UCSD-AML1 (cell line): ENCODE measurements at regions not wholly inside any gene's neighbourhood (a gene's known extent, or its start where the extent isn't known, plus 50 kb on each side); places are given as distances from the start of the nearest gene placed in this dataset.

ENCODE experiments used
- DNase-seq: peaks from one replicate; lab custom pipeline; 2025; ENCODE audit not compliant: unreplicated experiment; lab: John Stamatoyannopoulos, UW

DNA sequence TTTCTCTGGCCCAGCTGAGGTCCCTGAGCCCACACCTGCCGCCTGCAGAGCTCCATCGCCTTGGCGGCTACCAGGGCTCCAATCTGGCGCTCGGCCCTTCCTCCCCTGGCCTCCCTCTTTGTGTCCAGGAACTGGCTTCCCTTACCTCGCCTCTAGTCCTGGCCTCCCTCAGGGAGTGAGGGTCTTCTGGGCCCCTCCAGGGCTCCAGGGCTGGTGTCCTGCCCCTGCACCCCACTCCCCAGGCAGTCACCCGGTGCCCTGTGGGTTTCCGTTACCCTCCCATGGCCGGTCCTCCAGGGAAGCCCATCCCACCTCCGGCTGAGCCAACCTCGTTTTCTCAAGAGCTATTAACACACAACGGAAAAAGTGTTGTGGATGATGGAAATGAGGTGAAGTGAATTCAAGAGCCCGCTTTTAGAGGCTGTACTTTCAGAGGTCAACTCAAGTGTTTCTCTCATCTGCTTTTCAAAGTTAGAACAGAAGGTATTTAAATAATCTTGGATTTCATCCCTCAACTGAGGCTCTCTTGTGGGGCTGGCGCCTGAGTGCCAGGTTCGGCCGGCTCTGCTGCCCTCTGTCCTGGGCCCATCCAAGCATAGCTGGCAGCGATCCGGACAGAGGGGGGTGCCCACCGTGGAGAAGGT, 131.9 kb downstream of the ASB1 start:
- DNase-seq = no peak

DNA sequence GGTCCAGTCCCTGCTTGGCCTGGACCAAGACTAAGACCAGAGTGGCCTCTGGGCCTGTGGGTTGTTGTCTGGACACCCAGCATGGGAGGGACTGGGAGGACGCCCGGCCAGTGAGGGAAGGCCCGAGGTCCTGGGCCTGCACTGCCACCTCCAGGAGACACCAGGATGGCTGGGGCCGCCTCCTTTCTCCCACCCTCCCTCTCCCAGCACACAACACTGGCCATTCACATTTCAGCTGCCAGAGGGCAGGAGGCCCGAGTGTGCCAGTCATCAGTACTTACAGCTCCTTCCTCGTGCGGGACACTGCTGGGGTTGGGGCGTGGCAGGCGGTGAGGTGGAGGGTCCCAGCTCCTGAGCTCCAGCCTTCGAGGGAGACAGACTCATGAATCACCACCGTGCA, 133.5 kb downstream of the ASB1 start:
- no peak for DNase-seq

DNA sequence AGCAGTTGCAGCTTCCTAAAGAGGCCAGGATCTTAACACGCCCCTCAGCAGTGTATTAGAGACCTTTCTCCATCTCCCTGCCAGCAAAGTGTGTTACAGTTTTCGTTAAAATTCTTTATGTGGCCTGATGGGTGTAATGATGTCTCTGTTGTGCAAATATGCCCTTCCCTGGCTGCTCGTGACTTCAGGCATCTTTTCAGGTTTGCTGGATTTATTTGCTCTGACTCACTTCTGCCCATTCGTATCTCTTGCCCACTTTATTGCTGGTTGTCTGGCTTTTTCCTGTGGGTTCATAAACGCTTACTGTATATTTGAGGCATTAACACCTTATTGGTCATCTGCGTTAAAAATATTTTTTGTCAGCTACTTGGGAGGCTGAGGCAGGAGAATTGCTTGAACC, 134.5 kb downstream of the ASB1 start:
- DNase-seq = no peak

DNA sequence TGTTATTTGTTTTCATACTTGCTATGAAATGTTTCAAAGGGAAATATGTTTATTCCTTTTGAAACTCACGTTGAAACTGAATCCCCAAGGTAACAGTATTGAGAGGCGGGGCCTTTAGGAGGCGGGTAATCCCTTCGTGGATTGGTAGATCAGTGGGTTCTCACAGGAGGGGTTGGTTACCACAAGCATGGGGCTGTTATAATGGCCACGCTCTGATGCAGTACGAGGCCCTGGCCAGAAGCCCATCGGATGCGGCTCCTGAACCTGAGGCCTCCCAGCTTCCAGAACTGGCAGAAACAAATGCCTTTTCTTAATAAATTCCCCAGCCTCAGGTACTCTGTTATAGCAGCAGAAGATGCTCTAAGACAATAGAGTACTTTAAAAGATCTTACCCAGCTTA, 135.7 kb downstream of the ASB1 start:
- no peak for DNase-seq

DNA sequence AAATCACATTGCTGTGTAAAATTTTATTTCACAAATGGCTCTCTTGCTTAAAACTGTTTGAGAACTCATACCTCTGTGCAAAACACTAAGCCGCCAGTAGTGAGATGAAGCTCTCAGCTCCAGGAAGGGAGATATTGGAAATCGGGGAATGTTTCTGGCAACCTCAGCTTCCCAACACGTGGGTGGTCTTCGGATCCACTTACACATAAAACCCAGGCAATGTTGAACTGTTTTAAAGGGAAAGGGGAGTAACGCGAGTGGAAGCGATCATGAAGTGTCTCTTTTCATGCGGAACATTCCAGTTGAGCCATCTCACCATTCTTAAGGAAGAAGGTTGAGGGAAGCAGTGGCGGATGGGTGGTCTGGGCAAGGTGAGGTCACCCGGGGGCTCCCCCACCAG, 136.8 kb downstream of the ASB1 start:
- no peak for DNase-seq

DNA sequence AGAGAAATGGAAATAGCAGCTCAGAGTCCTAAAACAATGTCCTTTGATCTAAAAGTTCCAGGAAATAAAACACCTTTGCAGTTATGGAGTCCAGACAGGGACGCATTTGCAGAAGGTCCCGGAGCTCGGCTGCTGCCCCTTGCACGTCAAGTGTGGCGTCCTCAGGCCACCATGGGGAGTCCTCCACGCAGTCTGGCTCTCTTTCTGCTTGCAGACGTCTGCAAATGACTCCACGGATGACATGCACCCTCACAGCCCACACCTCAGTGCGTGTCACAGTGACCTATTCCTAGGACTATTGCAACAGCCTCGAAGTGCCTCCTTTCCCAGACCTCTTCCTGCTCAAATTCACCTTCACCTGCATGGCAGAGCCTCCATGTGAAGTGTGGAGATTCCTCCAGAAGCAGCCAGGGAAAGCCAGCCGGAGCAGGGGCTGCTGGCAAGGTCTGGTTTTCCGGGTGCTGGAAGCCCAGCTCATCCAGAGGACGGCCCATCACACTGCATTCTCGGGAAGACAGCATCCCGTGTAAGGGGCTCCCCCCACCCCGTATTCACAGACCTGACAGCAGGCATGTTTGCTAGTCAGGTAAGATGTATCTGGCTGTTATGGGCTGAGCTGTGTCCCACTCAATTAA, 137.7 kb downstream of the ASB1 start:
- DNase-seq = no peak

DNA sequence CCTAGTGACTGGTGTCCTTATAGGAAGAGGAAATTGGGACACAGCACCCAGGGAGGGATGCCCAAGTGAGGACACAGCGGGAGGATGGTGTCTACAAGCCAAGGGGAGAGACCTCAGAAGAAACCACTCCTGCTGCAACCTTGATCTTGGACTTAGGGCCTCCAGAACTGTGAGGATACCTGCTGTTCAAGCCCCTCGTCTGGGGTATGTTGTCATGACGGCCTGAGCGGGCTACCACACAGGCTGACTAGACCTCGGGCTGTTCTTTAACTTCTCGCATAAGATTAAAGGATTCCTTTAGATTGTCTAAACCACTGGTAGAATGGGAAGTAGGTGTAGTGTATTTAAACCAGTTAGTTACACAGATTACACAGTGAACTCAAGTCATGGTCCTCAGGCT, 138.3 kb downstream of the ASB1 start:
- no peak for DNase-seq

DNA sequence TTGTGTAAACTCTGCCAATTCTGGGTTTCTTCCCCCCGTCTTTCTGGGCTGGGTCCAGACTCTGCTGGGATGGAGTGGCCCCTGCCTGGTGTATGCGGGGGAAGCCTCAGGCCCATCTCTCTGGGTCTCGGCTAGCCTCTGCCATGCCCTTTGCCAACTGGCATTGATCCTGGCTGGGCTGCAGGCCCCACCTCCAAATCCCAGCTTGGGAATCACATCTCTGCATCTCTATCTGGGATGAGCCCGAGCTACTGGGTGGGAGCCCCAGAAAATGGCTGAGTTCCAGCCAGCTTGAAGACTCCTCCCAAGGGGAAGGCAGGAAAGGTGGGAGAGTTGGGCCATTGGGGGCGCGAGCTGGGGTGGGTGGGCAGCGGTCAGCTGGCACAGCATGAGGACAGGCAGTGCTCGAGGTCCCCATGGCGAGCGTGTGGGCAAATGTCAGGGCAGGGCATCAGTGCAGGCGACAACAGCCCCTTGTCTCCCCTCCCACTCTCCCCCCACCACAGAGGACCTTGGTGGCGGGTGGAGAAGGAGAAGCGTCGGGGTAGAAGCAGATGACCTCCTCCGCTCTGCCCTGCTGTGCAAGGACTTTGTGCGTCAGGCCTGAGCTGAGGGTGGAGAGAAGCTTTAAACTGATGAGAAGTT, 139.4 kb downstream of the ASB1 start:
- DNase-seq = no peak

DNA sequence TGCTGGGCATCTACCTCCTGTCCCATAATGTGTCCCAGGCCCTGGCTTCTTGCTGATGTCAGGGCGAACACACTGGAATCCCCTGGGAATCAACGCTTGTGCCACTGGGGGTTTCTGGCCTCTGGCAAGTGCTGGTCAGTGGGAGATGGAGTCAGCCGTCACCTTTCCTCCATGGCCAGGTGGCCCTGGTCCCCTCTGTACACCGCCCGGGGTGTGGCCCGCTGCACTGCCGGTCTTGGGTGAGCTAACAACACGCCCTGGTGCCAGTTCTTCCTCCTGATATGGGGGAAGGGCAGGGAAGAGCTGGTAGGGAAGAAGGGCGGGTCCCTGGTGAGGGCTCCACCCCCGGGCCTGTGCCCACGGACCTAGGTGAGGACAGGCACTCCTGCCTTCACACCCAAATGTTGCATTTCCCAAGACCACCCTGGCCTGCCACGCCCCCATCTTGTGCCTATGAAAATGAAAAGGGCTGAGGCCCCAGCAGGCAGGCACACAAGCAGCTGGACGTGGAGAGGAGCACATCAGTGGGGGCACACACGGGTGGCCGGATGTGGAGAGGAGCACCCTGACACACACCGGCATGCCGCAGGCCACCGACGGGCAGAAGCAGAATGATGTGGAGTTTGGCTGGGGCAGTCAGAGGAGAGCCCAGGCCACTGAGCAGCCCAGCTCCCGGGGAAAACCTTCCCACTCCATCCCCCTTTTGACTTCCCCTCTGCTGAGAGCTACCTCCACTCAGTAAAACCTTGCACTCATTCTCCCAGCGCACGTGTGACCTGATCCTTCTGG, 140.5 kb downstream of the ASB1 start:
- no peak for DNase-seq

DNA sequence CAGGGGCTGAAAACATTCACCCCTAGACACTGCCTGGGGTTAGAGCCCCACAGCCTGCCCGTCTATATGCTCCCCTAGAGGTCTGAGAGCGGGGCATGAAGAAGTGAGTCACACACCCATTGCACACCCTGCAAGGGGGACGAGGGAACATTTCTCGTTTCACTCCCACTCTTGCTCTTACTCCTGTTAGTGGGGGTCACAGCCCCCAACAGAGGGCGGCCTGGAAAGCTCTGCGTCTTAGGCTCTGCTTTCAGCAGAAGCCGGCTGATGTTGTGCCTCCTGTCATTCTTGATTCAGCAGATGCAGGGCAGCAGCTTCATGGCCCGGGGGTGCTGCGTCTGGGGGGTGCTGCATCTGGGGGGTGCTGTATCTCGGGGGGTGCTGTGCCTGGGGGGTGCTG, 141.3 kb downstream of the ASB1 start:
- DNase-seq = no peak

DNA sequence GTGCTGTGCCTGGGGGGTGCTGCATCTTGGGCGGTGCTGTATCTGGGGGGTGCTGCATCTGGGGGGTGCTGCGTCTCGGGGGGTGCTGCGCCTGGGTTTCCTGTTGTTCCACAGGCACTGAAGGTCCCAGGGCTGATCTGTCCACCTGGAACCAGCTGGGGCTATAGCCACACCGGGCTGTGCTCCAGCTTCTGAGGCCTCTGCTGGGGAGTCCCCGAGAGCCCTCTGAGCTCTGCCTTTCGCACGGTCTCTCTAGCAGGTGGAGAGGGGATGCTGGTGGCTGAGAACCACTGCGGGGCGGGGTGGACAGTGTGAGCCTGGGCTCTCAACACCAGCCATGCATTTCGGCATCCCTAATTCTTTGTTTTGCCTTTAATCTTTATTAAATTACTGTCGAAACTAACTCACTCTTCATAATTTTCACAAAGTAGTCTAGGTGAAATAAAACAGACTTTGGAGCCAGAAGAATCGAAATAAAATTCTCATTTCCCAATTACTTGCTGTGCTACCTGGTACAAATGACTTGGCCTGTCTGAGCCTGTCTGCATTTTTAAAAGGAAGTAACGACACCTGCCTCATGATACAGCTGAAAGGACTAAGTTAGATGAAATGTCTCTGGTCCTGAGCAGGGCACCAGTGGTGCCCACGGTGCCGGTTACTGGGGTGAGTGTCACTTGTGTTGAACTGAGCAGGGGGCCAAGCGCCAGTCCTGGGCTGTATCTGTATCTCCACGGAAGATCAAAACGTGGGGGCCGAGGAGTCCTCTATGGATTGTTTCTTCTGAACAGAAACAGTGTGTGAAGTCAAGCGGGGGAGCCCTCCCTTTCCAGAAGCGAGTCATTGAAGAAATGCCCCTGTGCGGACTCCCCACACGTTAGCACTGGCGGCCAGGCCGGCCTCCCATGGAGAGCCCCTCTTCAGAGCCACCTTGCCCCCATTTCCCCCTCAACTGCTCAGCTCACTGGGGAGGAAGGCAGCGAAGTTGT, 142.0 kb downstream of the ASB1 start:
- no peak for DNase-seq

DNA sequence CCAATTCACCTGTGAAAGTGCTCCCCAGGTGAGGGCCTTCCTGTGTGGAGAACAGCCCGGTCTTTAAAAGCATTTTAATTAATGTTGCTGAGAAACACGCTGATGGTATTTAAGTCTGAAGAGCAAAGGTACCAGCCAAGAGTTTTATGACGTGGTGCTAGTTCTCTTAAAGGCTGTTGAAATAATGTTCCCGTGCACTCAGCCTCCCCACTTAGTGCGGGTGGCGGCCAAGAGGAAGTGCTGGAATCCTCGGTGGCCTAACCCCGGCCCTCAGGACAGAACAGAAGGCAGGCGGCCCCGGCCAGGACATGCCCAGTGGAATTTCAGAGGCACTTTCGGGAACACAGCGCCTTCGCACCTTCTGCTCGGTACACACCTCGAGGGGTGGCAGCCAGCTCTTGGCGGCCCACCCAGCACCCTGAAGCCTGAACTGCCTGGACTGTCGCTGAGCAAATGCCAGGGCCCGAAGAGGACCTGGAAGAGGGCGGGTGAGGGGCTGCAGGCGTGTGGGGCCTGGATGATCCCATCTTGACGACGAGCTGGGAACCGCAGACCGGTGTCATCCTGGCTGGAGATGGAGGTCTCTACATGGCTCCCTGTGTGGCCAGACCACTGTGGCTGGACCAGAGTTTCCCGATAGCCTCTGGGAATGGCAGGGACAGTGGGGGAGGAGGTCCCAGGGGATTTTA, 142.9 kb downstream of the ASB1 start:
- no peak for DNase-seq

DNA sequence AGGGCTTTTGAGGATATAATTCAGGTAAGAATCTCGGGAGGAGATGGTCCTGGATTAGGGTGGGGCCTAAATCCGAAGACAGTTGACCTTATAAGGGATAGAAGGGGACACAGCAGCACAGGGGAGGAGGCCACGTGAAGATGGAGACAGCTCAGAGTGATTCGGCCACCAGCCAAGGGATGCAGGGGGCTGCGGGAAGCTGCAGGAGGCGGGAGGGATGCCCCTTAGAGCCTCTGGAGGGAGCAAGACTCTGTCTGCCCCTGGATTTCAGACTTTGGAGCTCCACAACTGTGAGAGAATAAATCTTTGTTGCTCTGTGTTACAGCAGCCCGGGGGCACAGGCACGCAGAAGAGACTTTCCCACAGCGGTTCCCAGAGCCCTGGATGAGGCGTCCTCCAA, 143.7 kb downstream of the ASB1 start:
- no peak for DNase-seq

DNA sequence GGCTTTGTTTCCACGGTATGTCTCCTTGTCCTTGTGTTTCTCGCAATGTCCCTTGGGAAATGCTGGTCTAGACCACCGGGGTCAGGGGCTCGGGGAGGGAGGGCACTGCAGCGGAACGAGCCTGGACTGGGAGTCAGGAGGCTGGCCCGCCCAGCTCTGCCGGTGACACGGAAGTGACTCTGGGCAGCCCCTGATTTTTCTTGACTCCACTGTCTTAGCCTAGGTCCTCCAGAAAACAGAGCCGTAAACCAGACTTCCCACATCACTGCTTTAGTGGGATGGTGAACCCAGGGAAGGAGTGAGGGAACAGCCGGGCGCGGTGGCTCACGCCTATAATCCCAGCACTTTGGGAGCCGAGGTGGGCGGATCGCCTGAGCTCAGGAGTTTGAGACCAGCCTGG, 144.2 kb downstream of the ASB1 start:
- DNase-seq = no peak

DNA sequence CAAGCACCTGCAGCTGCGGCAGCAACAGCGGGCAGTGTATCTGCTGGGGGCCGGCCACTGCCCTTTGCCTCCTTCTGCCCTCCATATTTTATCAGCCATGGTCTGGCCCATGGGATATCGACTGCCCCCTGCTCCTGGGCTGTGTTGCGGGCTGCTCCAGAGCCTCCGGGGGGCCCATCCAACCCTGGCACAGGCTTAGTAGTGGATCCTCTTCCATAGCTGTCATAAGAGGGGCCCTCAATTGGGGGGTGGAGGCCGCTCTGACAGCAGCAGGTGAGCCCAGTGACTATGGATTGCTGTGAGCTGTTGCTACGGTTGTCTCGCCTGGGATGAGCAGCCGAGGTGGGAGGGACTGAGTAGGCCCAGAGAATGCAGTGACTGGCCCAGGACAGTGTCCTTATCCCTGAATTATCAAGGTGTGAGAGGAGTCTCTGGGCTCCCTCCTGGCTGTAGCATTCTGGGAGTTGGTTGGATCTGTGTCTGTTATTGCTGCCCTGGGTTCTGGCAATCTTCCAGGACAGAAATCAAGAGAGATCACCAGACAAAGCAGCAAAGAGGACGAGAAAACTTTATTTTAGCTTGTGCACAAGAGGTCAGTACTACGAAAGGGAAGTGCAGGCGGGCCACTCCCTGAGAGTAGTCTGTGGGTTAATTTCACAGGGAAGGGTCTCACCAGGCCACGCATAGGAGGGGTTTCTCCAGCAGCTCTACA, 145.1 kb downstream of the ASB1 start:
- DNase-seq = no peak

DNA sequence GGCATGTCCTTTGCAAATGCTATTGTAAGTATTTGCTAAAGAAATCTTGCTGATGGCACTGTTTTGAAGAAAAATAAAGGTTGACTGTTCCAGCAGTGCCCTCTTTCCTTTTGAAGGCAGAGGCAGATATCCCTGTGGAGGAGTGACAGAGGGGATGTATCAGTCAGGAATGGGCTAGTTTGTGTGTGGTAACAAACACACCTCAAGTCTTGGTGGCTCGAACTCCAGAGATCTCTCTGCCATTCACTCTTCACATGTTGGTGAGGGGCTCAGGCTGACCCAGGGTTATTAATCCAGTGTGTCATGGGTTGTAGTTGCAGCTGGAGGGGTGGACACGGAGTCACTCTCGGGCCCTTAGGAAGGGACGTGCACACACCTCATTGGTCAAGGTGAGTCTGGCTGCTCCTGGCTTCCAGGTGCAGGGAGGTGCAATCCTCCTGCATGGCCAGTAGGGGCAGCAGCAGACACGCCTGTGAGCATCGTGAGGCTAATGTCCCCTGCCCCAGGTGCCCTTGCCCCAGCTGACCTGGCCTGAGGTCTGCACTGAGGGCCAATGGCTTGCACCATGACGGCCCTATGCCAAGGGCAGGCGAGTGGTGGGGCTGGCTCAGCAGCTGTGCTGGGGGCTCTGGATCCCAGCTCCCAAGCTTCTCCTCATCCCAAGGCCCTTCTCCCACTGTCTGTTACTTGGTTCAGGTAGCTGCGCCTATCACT, 146.5 kb downstream of the ASB1 start:
- no peak for DNase-seq

DNA sequence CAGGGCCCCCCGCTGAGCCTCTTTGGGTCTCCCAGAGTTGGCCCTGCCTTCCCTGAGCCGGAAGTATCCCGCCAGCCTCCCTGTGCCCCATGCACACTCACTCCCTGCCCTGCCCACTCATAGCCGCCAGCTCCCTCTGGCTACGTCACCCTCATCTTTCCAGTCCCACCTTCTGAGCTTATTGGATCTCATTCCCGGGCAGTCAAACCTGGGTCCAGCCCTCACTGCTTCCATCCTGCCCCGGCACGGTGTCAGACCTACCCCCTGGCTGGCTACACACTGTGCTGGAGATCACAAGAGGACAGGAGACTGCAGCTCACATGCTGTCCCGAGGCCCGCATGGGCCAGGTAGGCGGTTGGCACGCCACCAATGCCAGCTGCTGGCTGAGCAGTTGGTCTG, 147.2 kb downstream of the ASB1 start:
- DNase-seq = no peak

DNA sequence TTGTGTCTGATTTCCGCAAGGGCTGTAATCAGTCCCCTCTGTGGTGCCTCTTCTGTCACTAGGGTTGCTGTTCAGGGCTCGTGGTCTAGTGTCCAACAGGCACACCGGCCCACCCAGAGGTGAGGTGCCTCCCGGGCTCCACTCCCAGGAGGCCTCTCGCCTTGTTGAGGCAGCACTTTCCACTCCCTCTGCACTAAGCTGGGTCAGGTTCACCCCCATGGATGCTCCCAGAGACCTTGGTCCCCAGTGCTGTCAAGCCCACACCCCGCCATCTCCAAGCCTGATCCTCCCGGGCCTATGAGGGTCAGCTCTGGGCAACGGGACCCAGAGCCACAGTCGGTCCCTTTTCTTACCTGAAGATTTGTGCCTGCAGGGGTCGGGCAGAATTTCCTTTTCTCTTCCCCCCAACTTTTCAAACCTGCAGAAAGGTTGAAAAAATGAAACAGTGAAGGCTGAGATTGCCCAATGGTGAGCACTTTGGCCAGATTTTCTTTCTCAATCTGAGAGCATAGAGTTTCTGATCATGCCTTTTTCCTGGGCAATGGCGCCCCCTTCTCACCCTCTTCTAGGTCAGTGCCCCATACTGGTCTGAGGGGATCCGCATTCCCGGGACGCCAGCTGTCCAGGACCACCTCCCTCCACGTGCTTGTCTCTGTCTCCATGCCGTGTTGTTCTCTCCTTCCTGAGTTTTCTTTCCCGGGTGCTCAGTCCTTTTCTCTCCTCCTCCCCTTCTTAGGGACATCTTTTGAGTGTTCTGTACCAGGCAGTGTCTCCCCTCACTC, 148.0 kb downstream of the ASB1 start:
- no peak for DNase-seq
